ENCODE measurements at regions not wholly inside any gene's neighbourhood (a gene's known extent, or its start where the extent isn't known, plus 50 kb on each side); places are given as distances from the start of the nearest gene placed in this dataset.

DNA sequence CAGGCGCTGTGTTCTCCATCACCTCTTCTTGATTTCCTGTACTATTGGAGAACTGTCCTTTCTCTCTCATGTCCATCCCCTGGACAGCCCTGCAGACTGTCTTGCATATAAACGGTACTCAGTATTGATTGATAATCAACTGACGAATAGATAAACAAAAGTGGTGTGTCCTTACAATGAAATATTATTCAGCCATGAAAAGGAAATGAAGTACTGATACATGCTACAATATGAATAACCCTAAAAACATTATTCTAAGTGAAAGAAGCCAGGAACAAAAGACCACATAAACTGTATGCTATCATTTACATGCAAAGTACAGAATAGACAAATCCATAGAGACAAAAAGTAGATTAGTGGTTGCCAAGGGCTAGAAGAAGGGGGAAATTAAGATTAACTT is 77.6 kb downstream of the SDC1 start:
- intact Hi-C loops (cut with DNase I), result no loop called here
- H3K4me1 ChIP-seq, result no peaks in the 10 kb centered on the region
- WGBS, 3 donors, result 94 to 96% (median 95%) methylated on average over 3 of the region's 3 CpGs
- H3K27ac ChIP-seq, result no peak overlapping the region
- no peaks in the 10 kb centered on the region for H3K36me3 ChIP-seq (ENCODE audit: insufficient read depth in 1 of 2, low read depth in 1 of 2)
- peaks cover 0 to 4% (median 2%) of the 10 kb centered on the region in 3 donors for H3K27me3 ChIP-seq (ENCODE audit: insufficient read depth in 3 of 3, low read length in 2 of 3)
- ATAC-seq, result no peak
- H3K9me3 ChIP-seq, result no peaks in the 10 kb centered on the region
- DNase-seq, result no peak
- TF ChIP-seq, protein P1, sequence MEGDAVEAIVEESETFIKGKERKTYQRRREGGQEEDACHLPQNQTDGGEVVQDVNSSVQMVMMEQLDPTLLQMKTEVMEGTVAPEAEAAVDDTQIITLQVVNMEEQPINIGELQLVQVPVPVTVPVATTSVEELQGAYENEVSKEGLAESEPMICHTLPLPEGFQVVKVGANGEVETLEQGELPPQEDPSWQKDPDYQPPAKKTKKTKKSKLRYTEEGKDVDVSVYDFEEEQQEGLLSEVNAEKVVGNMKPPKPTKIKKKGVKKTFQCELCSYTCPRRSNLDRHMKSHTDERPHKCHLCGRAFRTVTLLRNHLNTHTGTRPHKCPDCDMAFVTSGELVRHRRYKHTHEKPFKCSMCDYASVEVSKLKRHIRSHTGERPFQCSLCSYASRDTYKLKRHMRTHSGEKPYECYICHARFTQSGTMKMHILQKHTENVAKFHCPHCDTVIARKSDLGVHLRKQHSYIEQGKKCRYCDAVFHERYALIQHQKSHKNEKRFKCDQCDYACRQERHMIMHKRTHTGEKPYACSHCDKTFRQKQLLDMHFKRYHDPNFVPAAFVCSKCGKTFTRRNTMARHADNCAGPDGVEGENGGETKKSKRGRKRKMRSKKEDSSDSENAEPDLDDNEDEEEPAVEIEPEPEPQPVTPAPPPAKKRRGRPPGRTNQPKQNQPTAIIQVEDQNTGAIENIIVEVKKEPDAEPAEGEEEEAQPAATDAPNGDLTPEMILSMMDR (IDR thresholded peaks at IDR 0.05), result no peak
- H3K4me3 ChIP-seq, result no peak overlapping the region

DNA sequence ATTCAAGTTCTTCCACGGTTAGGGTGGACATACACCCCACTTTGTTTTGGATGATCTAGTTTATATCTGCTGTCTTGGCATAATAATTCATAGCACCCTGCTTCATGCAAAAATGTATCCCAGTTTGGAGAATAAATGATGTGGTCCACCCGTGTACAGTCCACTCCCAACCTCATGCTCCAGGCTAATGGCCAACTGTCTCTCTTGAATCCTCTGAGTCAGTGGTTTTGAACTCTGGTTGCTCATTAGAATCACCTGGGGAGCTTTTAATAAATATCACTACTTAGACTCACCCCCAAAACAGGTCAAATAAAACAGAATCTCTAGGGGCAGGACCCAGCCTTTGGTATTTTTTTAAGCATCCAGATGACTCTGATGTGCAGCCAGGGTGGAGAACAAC is 78.5 kb downstream of the SDC1 start:
- DNase-seq (no peak), ATAC-seq (no peak)
- TF ChIP-seq, protein P1 (IDR thresholded peaks at IDR 0.05), result no peak
- intact Hi-C loops (cut with DNase I), result no loop called here
- H3K36me3 ChIP-seq (ENCODE audit: insufficient read depth in 1 of 2, low read depth in 1 of 2), result no peaks in the 10 kb centered on the region
- H3K9me3 ChIP-seq, result no peaks in the 10 kb centered on the region
- no peak overlapping the region for H3K27ac ChIP-seq
- H3K27me3 ChIP-seq (ENCODE audit: insufficient read depth in 3 of 3, low read length in 2 of 3), result peaks cover 0 to 4% (median 2%) of the 10 kb centered on the region in 3 donors
- WGBS, 3 donors, result 74 to 77% (median 77%) methylated on average over 2 of the region's 2 CpGs
- no peaks in the 10 kb centered on the region for H3K4me1 ChIP-seq
- H3K4me3 ChIP-seq, result no peak overlapping the region

DNA sequence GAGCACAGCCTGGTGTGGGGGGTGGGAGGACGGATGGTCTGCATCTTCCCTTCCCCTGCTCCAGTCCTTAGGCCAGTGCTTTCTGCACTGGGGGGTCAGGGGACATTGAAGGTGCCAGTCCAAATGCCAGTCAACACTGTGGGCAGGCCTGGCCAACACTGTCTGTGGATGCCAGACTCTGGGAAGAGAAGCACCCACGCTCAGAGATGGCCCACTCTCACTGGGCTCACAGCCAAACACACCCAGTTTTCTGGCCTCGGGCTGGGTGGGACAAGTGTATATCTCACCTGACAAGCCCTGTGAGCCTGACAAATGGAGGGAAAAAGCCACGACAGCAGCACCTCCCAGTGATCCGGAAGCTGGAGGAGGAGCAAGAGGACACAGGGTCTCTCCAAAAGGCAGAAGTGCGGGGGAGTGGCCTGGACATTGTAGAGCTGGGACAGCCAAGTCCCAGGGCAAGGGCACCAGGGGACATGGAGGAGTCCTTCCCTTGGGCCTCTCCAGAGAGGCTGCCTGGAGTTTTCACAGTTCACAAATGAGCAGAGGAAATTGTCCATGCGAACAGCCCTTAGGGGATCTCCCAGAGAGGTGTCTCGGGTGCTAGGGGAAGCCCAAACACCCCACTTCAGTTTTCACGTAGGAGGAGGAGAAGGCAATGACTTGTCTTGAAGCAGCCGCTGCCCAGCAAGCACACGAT is 79.3 kb downstream of the SDC1 start:
- TF ChIP-seq, protein P1 (IDR thresholded peaks at IDR 0.05), result no peak
- Histone ChIP-seq H3K4me1 (no peaks in the 10 kb centered on the region), H3K27ac (no peak overlapping the region), H3K4me3 (no peak overlapping the region), H3K36me3 (ENCODE audit: insufficient read depth in 1 of 2, low read depth in 1 of 2) (no peaks in the 10 kb centered on the region), H3K9me3 (no peaks in the 10 kb centered on the region), H3K27me3 (ENCODE audit: insufficient read depth in 3 of 3, low read length in 2 of 3) (peaks cover 0 to 4% (median 0%) of the 10 kb centered on the region in 3 donors)
- no peak for ATAC-seq
- intact Hi-C loops (cut with DNase I), result no loop called here
- 54 to 61% (median 55%) methylated on average over 11 of the region's 11 CpGs for WGBS, 3 donors
- no peak for DNase-seq

DNA sequence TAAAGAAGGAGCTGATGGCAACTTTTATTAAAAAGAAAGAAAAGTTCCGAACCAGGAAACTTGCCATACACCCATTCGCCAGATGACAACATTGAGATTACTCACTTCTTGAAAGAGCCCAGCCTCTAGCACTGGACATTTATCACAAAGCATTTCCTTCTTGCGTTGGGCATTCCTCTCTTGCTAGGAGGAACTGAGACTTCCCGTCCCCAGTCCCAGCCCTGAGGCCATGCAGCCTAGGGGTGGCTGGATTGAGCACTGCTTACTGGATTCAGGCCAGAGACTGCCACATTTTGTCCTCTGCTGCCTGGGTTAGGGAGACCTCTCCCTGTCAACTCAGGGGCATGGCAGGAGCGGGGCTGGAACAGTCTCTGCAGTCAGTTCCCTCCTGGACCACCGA is 80.1 kb downstream of the SDC1 start:
- DNase-seq, result no peak
- WGBS, 3 donors, result 81 to 87% (median 86%) methylated on average over 6 of the region's 6 CpGs
- no peak overlapping the region for H3K4me3 ChIP-seq
- H3K27me3 ChIP-seq (ENCODE audit: insufficient read depth in 3 of 3, low read length in 2 of 3), result peaks cover 0 to 2% (median 0%) of the 10 kb centered on the region in 3 donors
- ATAC-seq, result no peak
- intact Hi-C loops (cut with DNase I), result no loop called here
- TF ChIP-seq, protein P1 (IDR thresholded peaks at IDR 0.05), result no peak
- no peaks in the 10 kb centered on the region for H3K36me3 ChIP-seq (ENCODE audit: insufficient read depth in 1 of 2, low read depth in 1 of 2)
- H3K9me3 ChIP-seq, result no peaks in the 10 kb centered on the region
- H3K4me1 ChIP-seq, result no peaks in the 10 kb centered on the region
- no peak overlapping the region for H3K27ac ChIP-seq

DNA sequence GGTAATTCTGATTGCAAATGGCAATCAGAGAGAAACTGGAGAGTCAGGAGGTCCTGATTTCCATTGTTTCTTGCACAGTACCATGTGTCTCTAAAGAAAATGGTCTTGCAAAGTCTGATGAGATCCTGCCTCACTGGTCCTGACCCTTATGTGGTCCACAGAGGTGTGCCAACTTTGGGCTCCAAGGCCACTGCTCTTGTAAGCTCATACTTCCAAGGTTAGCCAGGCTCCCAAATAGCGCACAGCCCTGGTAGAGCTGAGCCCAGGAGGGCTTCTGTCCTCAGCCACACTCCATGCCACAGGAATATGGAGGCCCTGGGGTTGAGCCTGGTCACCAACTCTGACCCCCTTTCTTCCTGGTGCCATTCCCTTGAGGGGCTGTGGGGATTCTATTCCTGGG is 80.7 kb downstream of the SDC1 start:
- 94 to 100% (median 100%) methylated on average over 1 of the region's 1 CpG for WGBS, 3 donors
- H3K36me3 ChIP-seq (ENCODE audit: insufficient read depth in 1 of 2, low read depth in 1 of 2), result no peaks in the 10 kb centered on the region

More for the DNA sequence above, 80.7 kb downstream of the SDC1 start:
- Histone ChIP-seq H3K4me1 (no peaks in the 10 kb centered on the region), H3K4me3 (no peak overlapping the region), H3K9me3 (no peaks in the 10 kb centered on the region), H3K27me3 (ENCODE audit: insufficient read depth in 3 of 3, low read length in 2 of 3) (no peaks in the 10 kb centered on the region), H3K27ac (no peak overlapping the region)
- DNase-seq (no peak), ATAC-seq (no peak)
- intact Hi-C loops (cut with DNase I), result no loop called here
- TF ChIP-seq, protein P1 (IDR thresholded peaks at IDR 0.05), result no peak
